Stomach (tissue), 8 donors: ENCODE measurements at regions not wholly inside any gene's neighbourhood (a gene's known extent, or its start where the extent isn't known, plus 50 kb on each side); places are given as distances from the start of the nearest gene placed in this dataset.

Experiments
- DNase-seq, 2 donors: peaks; one replicate each; pipeline versions ENCODE4 v3.0.0 to v3.0.0-alpha.2; 2013 to 2019
- H3K27ac ChIP-seq, 5 donors: fragments of 200-600 bp in 4 of 5; sonication (generic) in 4 of 5; one replicate each; pipeline ENCODE4 v1.5.1; 2013 to 2019; ENCODE audit warnings: mild to moderate bottlenecking in 1 of 5, moderate library complexity in 1 of 5
- H3K27me3 ChIP-seq, 3 donors: fragments of 200-600 bp; sonication (generic); one replicate each; pipeline ENCODE4 v1.5.1; 2017 to 2019; ENCODE audit warnings: mixed run types in 1 of 3
- H3K36me3 ChIP-seq, 4 donors: fragments of 200-600 bp; sonication (generic); 1 replicate in 3 of 4; 2 replicates in 1 of 4; pipeline ENCODE4 v1.5.1; 2016 to 2019
- H3K4me1 ChIP-seq, 4 donors: fragments of 200-600 bp; sonication (generic); one replicate each; pipeline ENCODE4 v1.5.1; 2016 to 2019
- H3K4me3 ChIP-seq, 4 donors: fragments of 200-600 bp; sonication (generic) in 3 of 4; one replicate each; pipeline ENCODE4 v1.5.1; 2016 to 2019; ENCODE audit warnings: mild to moderate bottlenecking in 1 of 4
- H3K9me3 ChIP-seq, 4 donors: fragments of 200-600 bp; sonication (generic); one replicate each; pipeline ENCODE4 v1.5.1; 2016 to 2019
- EP300 ChIP-seq: sonication (generic); formaldehyde crosslinking; IDR thresholded peaks from one replicate; pipeline ENCODE4 v1.6.1; 2017; ENCODE audit warnings: antibody characterized with exemption
- POLR2A ChIP-seq, 4 donors: fragments of 450-650 bp; IDR thresholded peaks; one replicate each; pipeline ENCODE4 v1.6.1; 2016; ENCODE audit warnings: antibody characterized with exemption in 4 of 4, control low read depth in 2 of 4, mild to moderate bottlenecking in 1 of 4, moderate library complexity in 1 of 4
- POLR2AphosphoS5 ChIP-seq, 3 donors: sonication (generic); formaldehyde crosslinking; IDR thresholded peaks; one replicate each; pipeline ENCODE4 v1.6.1; 2016; ENCODE audit warnings: antibody characterized with exemption in 3 of 3
- WGBS, 5 donors: extraction: QIAGEN DNeasy Blood & Tissue Kit in 3 of 5; methylation state at CpG; one replicate each; pipeline versions ENCODE4 v1.1.5 to v1.1.7; 2013 to 2018; 5-methylcytosine and 5-hydroxymethylcytosine counted together
- intact Hi-C: fragments of 100-400 bp; cut with DNase I; formaldehyde crosslinking; loops from one replicate; pipeline ENCODE4 v1.15.1; 2023; ENCODE audit warnings: low total_unique reads
- TF ChIP-seq, protein P1 (sequence below), 7 experiments: fragments of 450-650 bp in 4 of 7; fragments of 200-600 bp in 3 of 7; sonication (generic) in 3 of 7; IDR thresholded peaks; one replicate each; pipeline ENCODE4 v1.5.1; 2016 to 2019; ENCODE audit warnings: antibody characterized with exemption in 7 of 7, control low read depth in 2 of 7, mild to moderate bottlenecking in 1 of 7
- donor health status: healthy with polysubstance abuse.
- donor health status: Bipolar disorder and iron deficiency.
- donor health status: healthy.

DNA sequence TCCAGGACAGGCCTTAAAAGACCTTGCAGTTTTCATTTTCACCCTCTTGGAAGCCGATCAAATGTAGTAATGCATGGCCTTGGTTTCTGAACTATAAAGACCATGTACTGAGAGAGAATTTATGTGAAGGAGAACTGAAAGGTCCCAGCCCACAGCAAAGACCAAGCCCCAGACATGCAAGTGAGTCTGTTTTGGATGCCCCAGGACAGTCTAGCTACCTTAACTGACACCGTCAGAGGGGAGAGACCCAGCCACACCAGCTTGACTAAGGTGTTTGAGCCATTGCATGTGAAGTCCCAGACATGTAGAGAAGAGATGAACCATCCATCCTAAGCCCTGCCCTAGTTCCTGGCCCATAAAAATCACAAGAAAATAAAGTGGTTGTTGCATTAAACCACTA lies 316.8 kb upstream of the GATB start:
- H3K4me3 ChIP-seq = no peak overlapping the region
- H3K9me3 ChIP-seq = no peaks in the 10 kb centered on the region
- H3K27me3 ChIP-seq = no peaks in the 10 kb centered on the region
- no peaks in the 10 kb centered on the region for H3K4me1 ChIP-seq
- WGBS, 5 donors = 79 to 97% (median 93%) methylated on average over 2 of the region's 2 CpGs
- no peaks in the 10 kb centered on the region for H3K36me3 ChIP-seq
- H3K27ac ChIP-seq = no peak overlapping the region
- DNase-seq = no peak
- no peak for TF ChIP-seq POLR2AphosphoS5 (IDR thresholded peaks at IDR 0.05)
- TF ChIP-seq POLR2A (IDR thresholded peaks at IDR 0.05) = no peak
- TF ChIP-seq, protein P1, sequence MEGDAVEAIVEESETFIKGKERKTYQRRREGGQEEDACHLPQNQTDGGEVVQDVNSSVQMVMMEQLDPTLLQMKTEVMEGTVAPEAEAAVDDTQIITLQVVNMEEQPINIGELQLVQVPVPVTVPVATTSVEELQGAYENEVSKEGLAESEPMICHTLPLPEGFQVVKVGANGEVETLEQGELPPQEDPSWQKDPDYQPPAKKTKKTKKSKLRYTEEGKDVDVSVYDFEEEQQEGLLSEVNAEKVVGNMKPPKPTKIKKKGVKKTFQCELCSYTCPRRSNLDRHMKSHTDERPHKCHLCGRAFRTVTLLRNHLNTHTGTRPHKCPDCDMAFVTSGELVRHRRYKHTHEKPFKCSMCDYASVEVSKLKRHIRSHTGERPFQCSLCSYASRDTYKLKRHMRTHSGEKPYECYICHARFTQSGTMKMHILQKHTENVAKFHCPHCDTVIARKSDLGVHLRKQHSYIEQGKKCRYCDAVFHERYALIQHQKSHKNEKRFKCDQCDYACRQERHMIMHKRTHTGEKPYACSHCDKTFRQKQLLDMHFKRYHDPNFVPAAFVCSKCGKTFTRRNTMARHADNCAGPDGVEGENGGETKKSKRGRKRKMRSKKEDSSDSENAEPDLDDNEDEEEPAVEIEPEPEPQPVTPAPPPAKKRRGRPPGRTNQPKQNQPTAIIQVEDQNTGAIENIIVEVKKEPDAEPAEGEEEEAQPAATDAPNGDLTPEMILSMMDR (IDR thresholded peaks at IDR 0.05) = no peak
- TF ChIP-seq EP300 = no peak
- intact Hi-C loops = no loop called here

DNA sequence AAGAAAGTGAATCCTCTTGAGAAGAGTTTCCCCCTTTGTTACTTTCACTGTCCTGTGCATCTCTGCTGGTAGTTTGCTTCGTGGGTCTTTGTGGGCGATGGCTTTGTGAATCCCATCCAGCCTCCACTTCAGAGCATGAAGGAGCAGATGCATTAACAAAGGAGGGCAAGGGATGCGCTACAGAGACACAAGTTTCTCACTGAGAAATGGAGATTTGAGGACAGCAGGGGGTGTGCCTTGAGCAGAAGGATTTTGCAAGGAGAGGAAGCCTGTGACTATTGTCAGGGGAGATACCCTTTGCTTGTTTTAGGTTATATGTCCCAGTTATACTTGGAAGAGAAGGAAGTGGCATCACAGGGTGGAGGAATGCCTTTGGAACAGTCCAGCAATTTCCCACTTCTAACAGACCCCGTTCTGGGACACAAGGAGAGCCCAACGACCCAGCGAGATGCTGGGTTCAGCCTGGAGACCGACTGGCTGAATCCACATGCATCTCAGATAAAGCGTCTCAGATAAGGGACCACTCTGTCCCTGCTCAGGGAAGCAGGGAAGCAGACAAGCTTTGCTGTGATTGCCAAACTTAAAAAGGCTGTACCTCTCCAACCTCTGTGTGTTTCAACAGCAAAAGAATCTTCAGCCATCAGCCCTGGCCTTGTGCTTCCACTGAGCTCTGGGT lies 314.6 kb upstream of the GATB start:
- DNase-seq = no peak
- no peaks in the 10 kb centered on the region for H3K4me1 ChIP-seq
- 59 to 73% (median 65%) methylated on average over 8 of the region's 8 CpGs for WGBS, 5 donors
- intact Hi-C loops = no loop called here
- no peaks in the 10 kb centered on the region for H3K27me3 ChIP-seq
- no peak overlapping the region for H3K4me3 ChIP-seq
- H3K36me3 ChIP-seq = no peaks in the 10 kb centered on the region
- no peaks in the 10 kb centered on the region for H3K9me3 ChIP-seq
- TF ChIP-seq POLR2AphosphoS5 (IDR thresholded peaks at IDR 0.05) (no peak), EP300 (no peak), POLR2A (IDR thresholded peaks at IDR 0.05) (no peak)
- TF ChIP-seq, protein P1 (IDR thresholded peaks at IDR 0.05) = no peak
- no peak overlapping the region for H3K27ac ChIP-seq

DNA sequence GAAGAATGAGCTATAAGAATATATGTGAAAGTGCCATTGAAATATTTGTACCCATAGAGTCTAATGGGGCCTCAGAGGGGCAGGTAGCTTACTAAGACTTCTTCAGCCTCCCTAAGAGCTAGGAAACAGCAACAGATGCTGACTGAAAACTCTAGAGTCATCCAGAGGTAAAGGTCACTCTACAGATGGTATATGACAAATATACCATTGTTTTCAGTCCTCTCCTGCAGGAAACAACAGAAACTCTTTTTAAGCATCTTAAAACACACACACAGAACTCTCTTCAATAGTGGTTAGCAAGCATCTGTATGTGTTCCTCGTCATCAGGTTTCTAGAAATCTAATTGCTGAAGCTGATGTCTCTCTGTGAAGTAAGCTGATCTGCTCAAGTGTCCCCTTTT lies 313.8 kb upstream of the GATB start:
- Histone ChIP-seq H3K36me3 (no peaks in the 10 kb centered on the region), H3K27me3 (no peaks in the 10 kb centered on the region), H3K4me1 (no peaks in the 10 kb centered on the region), H3K4me3 (no peak overlapping the region), H3K27ac (no peak overlapping the region), H3K9me3 (no peaks in the 10 kb centered on the region)
- intact Hi-C loops = no loop called here
- TF ChIP-seq POLR2AphosphoS5 (IDR thresholded peaks at IDR 0.05) = no peak
- no peak for TF ChIP-seq POLR2A (IDR thresholded peaks at IDR 0.05)
- TF ChIP-seq EP300 = no peak
- TF ChIP-seq, protein P1 (IDR thresholded peaks at IDR 0.05) = no peak
- 63 to 73% (median 70%) methylated on average over 1 of the region's 1 CpG for whole genome bisulfite sequencing, 5 donors
- no peak for DNase-seq

DNA sequence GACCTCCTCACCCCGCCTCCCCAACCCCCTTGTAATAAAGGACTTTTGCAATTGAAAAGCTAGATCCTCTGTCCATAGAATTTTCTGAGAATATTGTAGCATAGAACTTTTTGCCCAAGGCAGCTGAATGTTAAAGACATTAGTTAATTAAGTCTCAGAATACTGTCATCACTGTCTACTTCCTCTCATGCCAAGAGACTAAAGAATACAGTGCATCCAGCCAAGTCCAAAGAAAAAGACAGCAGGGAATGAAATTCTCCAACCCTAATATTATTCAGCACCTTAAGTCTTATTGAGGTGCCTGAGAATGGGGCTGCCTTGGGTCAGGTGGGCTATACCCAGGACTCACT lies 313.3 kb upstream of the GATB start:
- no peaks in the 10 kb centered on the region for H3K27me3 ChIP-seq
- DNase-seq = no peak
- H3K27ac ChIP-seq = no peak overlapping the region
- no peaks in the 10 kb centered on the region for H3K36me3 ChIP-seq
- intact Hi-C loops = no loop called here
- TF ChIP-seq POLR2AphosphoS5 (IDR thresholded peaks at IDR 0.05) (no peak), POLR2A (IDR thresholded peaks at IDR 0.05) (no peak), EP300 (no peak)
- TF ChIP-seq, protein P1 (IDR thresholded peaks at IDR 0.05) = no peak
- no peaks in the 10 kb centered on the region for H3K4me1 ChIP-seq
- no peak overlapping the region for H3K4me3 ChIP-seq
- WGBS, 5 donors = 82 to 89% (median 88%) methylated on average over 1 of the region's 1 CpG
- no peaks in the 10 kb centered on the region for H3K9me3 ChIP-seq
